GM10266 (cell line): ENCODE measurements at regions not wholly inside any gene's neighbourhood (a gene's known extent, or its start where the extent isn't known, plus 50 kb on each side); places are given as distances from the start of the nearest gene placed in this dataset.
A peak's percentile ranks its signal among the peaks of the same experiment; 100 is the strongest.
"Not testable (repeated sequence)": the region's sequence is repeated elsewhere in the genome, so short reads cannot be mapped to it uniquely, and the experiment has no call there.

Experiments
- DNase-seq: peaks from one replicate; pipeline ENCODE4 v3.0.0; 2012; ENCODE audit errors: extremely low spot score
- CTCF ChIP-seq: IDR thresholded peaks from 2 replicates; pipeline ENCODE4 v1.5.1; 2012; ENCODE audit warnings: mild to moderate bottlenecking, low read depth; ENCODE audit not compliant: control insufficient read depth, insufficient read depth; ENCODE audit errors: missing control alignments

GRCh38 chr21:34229353-34229752, 134.5 kb upstream of the KCNE2 start:
- no peak for DNase-seq
- no peak for TF ChIP-seq CTCF

GRCh38 chr21:34233741-34234140, 130.1 kb upstream of the KCNE2 start:
- not testable (repeated sequence) for DNase-seq

GRCh38 chr21:34235514-34235913, 128.3 kb upstream of the KCNE2 start:
- DNase-seq: no peak
- TF ChIP-seq CTCF: no peak

- DNase-seq: no peak
- TF ChIP-seq CTCF: no peak
Observed at GRCh38 chr21:34242973-34243372, 120.8 kb upstream of the KCNE2 start.

- peak; percentile 32 for TF ChIP-seq CTCF
Observed at GRCh38 chr21:34243562-34243961, 120.2 kb upstream of the KCNE2 start.

GRCh38 chr21:34252751-34253150, 111.1 kb upstream of the KCNE2 start:
- DNase-seq: no peak
- TF ChIP-seq CTCF: no peak

More at GRCh38 chr21:34243562-34243961, 120.2 kb upstream of the KCNE2 start:
- peak; percentile 18 for DNase-seq

- DNase-seq: no peak
- no peak for TF ChIP-seq CTCF
Observed at GRCh38 chr21:34255073-34255472, 108.7 kb upstream of the KCNE2 start.

- no peak for TF ChIP-seq CTCF
- no peak for DNase-seq
Observed at GRCh38 chr21:34260277-34261008, 103.4 kb upstream of the KCNE2 start.
